ENCODE measurements at regions not wholly inside any gene's neighbourhood (a gene's known extent, or its start where the extent isn't known, plus 50 kb on each side); places are given as distances from the start of the nearest gene placed in this dataset.

GRCh38 chr5:84632418-84632817 is 247.7 kb upstream of the EDIL3 start:
- no peak for TF ChIP-seq POLR2A (IDR thresholded peaks at IDR 0.05; ENCODE audit: low read depth)
- no peak for TF ChIP-seq CTCF (IDR thresholded peaks at IDR 0.05)
- no peak for TF ChIP-seq POLR2AphosphoS5 (IDR thresholded peaks at IDR 0.05)
- TF ChIP-seq EP300 (IDR thresholded peaks at IDR 0.05) = no peak
- intact Hi-C loops (cut with DNase I) = no loop called here
- H3K9me3 ChIP-seq = no peaks in the 10 kb centered on the region
- DNase-seq (ENCODE audit: extremely low spot score) = no peak
- H3K27ac ChIP-seq (replicated peaks in 1 of 4) = no peak overlapping the region
- no peak overlapping the region for H3K4me3 ChIP-seq
- H3K4me1 ChIP-seq = no peaks in the 10 kb centered on the region
- no peaks in the 10 kb centered on the region for H3K36me3 ChIP-seq
- H3K27me3 ChIP-seq = no peaks in the 10 kb centered on the region
- WGBS = 88% methylated on average over 3 of the region's 3 CpGs

GRCh38 chr5:84628918-84629317 is 244.2 kb upstream of the EDIL3 start:
- 77% methylated on average over 2 of the region's 2 CpGs for whole genome bisulfite sequencing
- Histone ChIP-seq H3K27ac (replicated peaks in 1 of 4) (no peak overlapping the region), H3K4me1 (no peaks in the 10 kb centered on the region), H3K27me3 (no peaks in the 10 kb centered on the region), H3K36me3 (no peaks in the 10 kb centered on the region), H3K4me3 (no peak overlapping the region), H3K9me3 (no peaks in the 10 kb centered on the region)
- intact Hi-C loops (cut with DNase I) = no loop called here
- no peak for DNase-seq (ENCODE audit: extremely low spot score)
- TF ChIP-seq EP300 (IDR thresholded peaks at IDR 0.05) (no peak), CTCF (IDR thresholded peaks at IDR 0.05) (no peak), POLR2AphosphoS5 (IDR thresholded peaks at IDR 0.05) (no peak), POLR2A (IDR thresholded peaks at IDR 0.05; ENCODE audit: low read depth) (no peak)

GRCh38 chr5:84623019-84623418 is 238.3 kb upstream of the EDIL3 start:
- Histone ChIP-seq H3K4me1 (no peaks in the 10 kb centered on the region), H3K27me3 (no peaks in the 10 kb centered on the region), H3K36me3 (no peaks in the 10 kb centered on the region), H3K27ac (replicated peaks in 1 of 4) (no peak overlapping the region), H3K4me3 (no peak overlapping the region), H3K9me3 (no peaks in the 10 kb centered on the region)
- DNase-seq (ENCODE audit: extremely low spot score) = no peak
- 64% methylated on average over 2 of the region's 2 CpGs for WGBS
- intact Hi-C loops (cut with DNase I) = no loop called here
- no peak for TF ChIP-seq EP300 (IDR thresholded peaks at IDR 0.05)
- TF ChIP-seq CTCF (IDR thresholded peaks at IDR 0.05) = no peak
- no peak for TF ChIP-seq POLR2A (IDR thresholded peaks at IDR 0.05; ENCODE audit: low read depth)
- no peak for TF ChIP-seq POLR2AphosphoS5 (IDR thresholded peaks at IDR 0.05)

GRCh38 chr5:84622461-84622860 is 237.8 kb upstream of the EDIL3 start:
- WGBS = 70% methylated on average over 3 of the region's 3 CpGs
- no peak for TF ChIP-seq POLR2A (IDR thresholded peaks at IDR 0.05; ENCODE audit: low read depth)
- TF ChIP-seq CTCF (IDR thresholded peaks at IDR 0.05) = no peak
- no peak for TF ChIP-seq EP300 (IDR thresholded peaks at IDR 0.05)
- no peak for TF ChIP-seq POLR2AphosphoS5 (IDR thresholded peaks at IDR 0.05)
- DNase-seq (ENCODE audit: extremely low spot score) = no peak
- intact Hi-C loops (cut with DNase I) = no loop called here
- Histone ChIP-seq H3K27ac (replicated peaks in 1 of 4) (no peak overlapping the region), H3K27me3 (no peaks in the 10 kb centered on the region), H3K4me1 (no peaks in the 10 kb centered on the region), H3K36me3 (no peaks in the 10 kb centered on the region), H3K4me3 (no peak overlapping the region), H3K9me3 (no peaks in the 10 kb centered on the region)

GRCh38 chr5:84618262-84618661 is 233.6 kb upstream of the EDIL3 start:
- Histone ChIP-seq H3K27me3 (no peaks in the 10 kb centered on the region), H3K4me3 (no peak overlapping the region), H3K27ac (replicated peaks in 1 of 4) (no peak overlapping the region), H3K36me3 (no peaks in the 10 kb centered on the region), H3K4me1 (no peaks in the 10 kb centered on the region), H3K9me3 (no peaks in the 10 kb centered on the region)
- TF ChIP-seq POLR2A (IDR thresholded peaks at IDR 0.05; ENCODE audit: low read depth) = no peak
- no peak for TF ChIP-seq POLR2AphosphoS5 (IDR thresholded peaks at IDR 0.05)
- TF ChIP-seq EP300 (IDR thresholded peaks at IDR 0.05) = no peak
- no peak for TF ChIP-seq CTCF (IDR thresholded peaks at IDR 0.05)
- WGBS = 55% methylated on average over 1 of the region's 1 CpG
- intact Hi-C loops (cut with DNase I) = no loop called here
- no peak for DNase-seq (ENCODE audit: extremely low spot score)

Measured in esophagus muscularis mucosa (tissue), 4 donors.